ENCODE measurements at regions not wholly inside any gene's neighbourhood (a gene's known extent, or its start where the extent isn't known, plus 50 kb on each side); places are given as distances from the start of the nearest gene placed in this dataset.

GRCh38 chr14:58783792-58784511 is 146.2 kb downstream of the DACT1 start (continued):
- TF ChIP-seq, protein P1, sequence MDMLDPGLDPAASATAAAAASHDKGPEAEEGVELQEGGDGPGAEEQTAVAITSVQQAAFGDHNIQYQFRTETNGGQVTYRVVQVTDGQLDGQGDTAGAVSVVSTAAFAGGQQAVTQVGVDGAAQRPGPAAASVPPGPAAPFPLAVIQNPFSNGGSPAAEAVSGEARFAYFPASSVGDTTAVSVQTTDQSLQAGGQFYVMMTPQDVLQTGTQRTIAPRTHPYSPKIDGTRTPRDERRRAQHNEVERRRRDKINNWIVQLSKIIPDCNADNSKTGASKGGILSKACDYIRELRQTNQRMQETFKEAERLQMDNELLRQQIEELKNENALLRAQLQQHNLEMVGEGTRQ (CRISPR knock-in tag; IDR thresholded peaks at IDR 0.05), result no peak
- TF ChIP-seq EMX1 (CRISPR knock-in tag; IDR thresholded peaks at IDR 0.05) (no peak), SMAD4 (CRISPR knock-in tag; IDR thresholded peaks at IDR 0.05) (no peak), ZNF317 (CRISPR knock-in tag; IDR thresholded peaks at IDR 0.05; ENCODE audit: borderline replicate concordance, low read depth) (no peak), E2F4 (CRISPR knock-in tag; IDR thresholded peaks at IDR 0.05; ENCODE audit: borderline replicate concordance, low read depth) (no peak), FOXK1 (CRISPR knock-in tag; IDR thresholded peaks at IDR 0.05) (no peak)

DNA sequence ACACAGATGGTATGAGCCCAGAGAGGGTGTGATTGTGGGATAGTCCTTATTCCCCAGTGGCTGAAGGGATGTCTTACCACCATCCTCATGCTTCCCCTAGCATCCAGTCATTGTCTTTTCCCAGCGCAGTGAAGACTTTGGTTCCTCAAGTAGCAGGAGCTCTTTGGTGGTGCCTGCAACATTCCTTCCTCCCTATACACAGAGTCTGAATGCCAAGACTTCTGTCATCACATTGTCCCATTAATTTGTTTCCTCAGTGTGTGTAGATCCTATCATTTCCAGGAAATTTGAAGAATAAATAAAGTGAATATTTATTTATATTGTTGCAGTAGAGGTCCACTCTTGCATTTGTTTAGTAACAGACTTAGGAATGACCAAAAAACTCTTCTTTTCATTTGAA is 147.2 kb downstream of the DACT1 start:
- Mint-ChIP-seq H3K27me3 (ENCODE audit: low read depth) (peaks cover 24% of the 10 kb centered on the region), H3K4me1 (peaks cover 19% of the 10 kb centered on the region), H3K4me3 (no peak overlapping the region), H3K9me3 (no peaks in the 10 kb centered on the region), H3K27ac (no peak overlapping the region), H3K36me3 (no peaks in the 10 kb centered on the region)
- ChIA-PET CTCF (no interaction called here), POLR2A (no interaction called here)
- ATAC-seq (no peak), DNase-seq (ENCODE audit: low spot score) (no peak)
- no peak for TF ChIP-seq ATF6 (CRISPR knock-in tag; IDR thresholded peaks at IDR 0.05)
- no peak for TF ChIP-seq NFE2L1 (CRISPR knock-in tag; IDR thresholded peaks at IDR 0.05)
- no peak for TF ChIP-seq JAZF1 (CRISPR knock-in tag; IDR thresholded peaks at IDR 0.05)
- no peak for TF ChIP-seq ZMAT4 (CRISPR knock-in tag; IDR thresholded peaks at IDR 0.05)
- TF ChIP-seq ZNF317 (CRISPR knock-in tag; IDR thresholded peaks at IDR 0.05; ENCODE audit: borderline replicate concordance, low read depth), result no peak
- no peak for TF ChIP-seq CREM (CRISPR knock-in tag; IDR thresholded peaks at IDR 0.05)

DNA sequence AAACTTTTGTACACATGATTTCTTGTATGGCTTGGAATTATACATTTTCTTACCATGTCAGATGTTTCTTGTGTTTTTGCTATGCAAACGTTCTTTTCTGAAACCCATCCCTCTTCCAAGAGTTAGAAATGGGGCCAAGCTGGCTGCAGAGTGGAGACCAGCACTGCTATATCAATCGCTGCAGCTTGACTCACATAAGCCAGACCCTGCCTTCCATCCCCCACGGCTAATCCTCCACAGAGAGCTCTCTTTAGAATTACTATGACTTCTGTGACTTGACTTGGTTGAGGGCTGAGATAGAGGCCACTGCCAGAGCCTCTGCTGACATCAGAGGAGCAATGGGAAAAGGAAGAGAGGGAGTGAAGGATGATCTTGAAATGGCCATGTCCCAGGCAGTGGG is 147.9 kb downstream of the DACT1 start:
- Mint-ChIP-seq H3K27me3 (ENCODE audit: low read depth) (peaks cover 24% of the 10 kb centered on the region), H3K9me3 (no peaks in the 10 kb centered on the region), H3K27ac (no peak overlapping the region), H3K36me3 (no peaks in the 10 kb centered on the region), H3K4me1 (peaks cover 19% of the 10 kb centered on the region), H3K4me3 (no peak overlapping the region)
- no peak for TF ChIP-seq E2F5 (CRISPR knock-in tag; IDR thresholded peaks at IDR 0.05)
- TF ChIP-seq ZNF671 (CRISPR knock-in tag; IDR thresholded peaks at IDR 0.05), result no peak
- no peak for TF ChIP-seq PRRX2 (CRISPR knock-in tag; IDR thresholded peaks at IDR 0.05)
- no peak for TF ChIP-seq HMGXB4 (CRISPR knock-in tag; IDR thresholded peaks at IDR 0.05)
- TF ChIP-seq, protein P2, sequence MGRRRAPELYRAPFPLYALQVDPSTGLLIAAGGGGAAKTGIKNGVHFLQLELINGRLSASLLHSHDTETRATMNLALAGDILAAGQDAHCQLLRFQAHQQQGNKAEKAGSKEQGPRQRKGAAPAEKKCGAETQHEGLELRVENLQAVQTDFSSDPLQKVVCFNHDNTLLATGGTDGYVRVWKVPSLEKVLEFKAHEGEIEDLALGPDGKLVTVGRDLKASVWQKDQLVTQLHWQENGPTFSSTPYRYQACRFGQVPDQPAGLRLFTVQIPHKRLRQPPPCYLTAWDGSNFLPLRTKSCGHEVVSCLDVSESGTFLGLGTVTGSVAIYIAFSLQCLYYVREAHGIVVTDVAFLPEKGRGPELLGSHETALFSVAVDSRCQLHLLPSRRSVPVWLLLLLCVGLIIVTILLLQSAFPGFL (CRISPR knock-in tag; IDR thresholded peaks at IDR 0.05; ENCODE audit: borderline replicate concordance), result no peak
- TF ChIP-seq, protein P3, sequence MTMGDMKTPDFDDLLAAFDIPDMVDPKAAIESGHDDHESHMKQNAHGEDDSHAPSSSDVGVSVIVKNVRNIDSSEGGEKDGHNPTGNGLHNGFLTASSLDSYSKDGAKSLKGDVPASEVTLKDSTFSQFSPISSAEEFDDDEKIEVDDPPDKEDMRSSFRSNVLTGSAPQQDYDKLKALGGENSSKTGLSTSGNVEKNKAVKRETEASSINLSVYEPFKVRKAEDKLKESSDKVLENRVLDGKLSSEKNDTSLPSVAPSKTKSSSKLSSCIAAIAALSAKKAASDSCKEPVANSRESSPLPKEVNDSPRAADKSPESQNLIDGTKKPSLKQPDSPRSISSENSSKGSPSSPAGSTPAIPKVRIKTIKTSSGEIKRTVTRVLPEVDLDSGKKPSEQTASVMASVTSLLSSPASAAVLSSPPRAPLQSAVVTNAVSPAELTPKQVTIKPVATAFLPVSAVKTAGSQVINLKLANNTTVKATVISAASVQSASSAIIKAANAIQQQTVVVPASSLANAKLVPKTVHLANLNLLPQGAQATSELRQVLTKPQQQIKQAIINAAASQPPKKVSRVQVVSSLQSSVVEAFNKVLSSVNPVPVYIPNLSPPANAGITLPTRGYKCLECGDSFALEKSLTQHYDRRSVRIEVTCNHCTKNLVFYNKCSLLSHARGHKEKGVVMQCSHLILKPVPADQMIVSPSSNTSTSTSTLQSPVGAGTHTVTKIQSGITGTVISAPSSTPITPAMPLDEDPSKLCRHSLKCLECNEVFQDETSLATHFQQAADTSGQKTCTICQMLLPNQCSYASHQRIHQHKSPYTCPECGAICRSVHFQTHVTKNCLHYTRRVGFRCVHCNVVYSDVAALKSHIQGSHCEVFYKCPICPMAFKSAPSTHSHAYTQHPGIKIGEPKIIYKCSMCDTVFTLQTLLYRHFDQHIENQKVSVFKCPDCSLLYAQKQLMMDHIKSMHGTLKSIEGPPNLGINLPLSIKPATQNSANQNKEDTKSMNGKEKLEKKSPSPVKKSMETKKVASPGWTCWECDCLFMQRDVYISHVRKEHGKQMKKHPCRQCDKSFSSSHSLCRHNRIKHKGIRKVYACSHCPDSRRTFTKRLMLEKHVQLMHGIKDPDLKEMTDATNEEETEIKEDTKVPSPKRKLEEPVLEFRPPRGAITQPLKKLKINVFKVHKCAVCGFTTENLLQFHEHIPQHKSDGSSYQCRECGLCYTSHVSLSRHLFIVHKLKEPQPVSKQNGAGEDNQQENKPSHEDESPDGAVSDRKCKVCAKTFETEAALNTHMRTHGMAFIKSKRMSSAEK (CRISPR knock-in tag; IDR thresholded peaks at IDR 0.05; ENCODE audit: borderline replicate concordance), result no peak
- TF ChIP-seq, protein P4, sequence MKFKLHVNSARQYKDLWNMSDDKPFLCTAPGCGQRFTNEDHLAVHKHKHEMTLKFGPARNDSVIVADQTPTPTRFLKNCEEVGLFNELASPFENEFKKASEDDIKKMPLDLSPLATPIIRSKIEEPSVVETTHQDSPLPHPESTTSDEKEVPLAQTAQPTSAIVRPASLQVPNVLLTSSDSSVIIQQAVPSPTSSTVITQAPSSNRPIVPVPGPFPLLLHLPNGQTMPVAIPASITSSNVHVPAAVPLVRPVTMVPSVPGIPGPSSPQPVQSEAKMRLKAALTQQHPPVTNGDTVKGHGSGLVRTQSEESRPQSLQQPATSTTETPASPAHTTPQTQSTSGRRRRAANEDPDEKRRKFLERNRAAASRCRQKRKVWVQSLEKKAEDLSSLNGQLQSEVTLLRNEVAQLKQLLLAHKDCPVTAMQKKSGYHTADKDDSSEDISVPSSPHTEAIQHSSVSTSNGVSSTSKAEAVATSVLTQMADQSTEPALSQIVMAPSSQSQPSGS (CRISPR knock-in tag; IDR thresholded peaks at IDR 0.05; ENCODE audit: borderline replicate concordance, low read depth), result no peak
- POLR2A ChIA-PET, result interaction anchor here (0.6 kb wide), 1 partner anchor 23 kb away, joined by 3 read pairs; no protein-coding TSS in a partner anchor
- ATAC-seq (no peak), DNase-seq (ENCODE audit: low spot score) (no peak)
- CTCF ChIA-PET, result interaction anchor here (0.8 to 1.7 kb wide), 4 partner anchors 13 to 303 kb away, joined by 3 to 4 read pairs (median 4); no protein-coding TSS in a partner anchor
